ENCODE measurements at regions not wholly inside any gene's neighbourhood (a gene's known extent, or its start where the extent isn't known, plus 50 kb on each side); places are given as distances from the start of the nearest gene placed in this dataset.

- Histone ChIP-seq H3K4me2 (replicated peaks; ENCODE audit: extremely low read depth, low read length, poor library complexity, severe bottlenecking) (no peak overlapping the region), H3K4me1 (ENCODE audit: control insufficient read depth in 1 of 2, insufficient read depth in 2 of 2, low read length in 2 of 2) (no peaks in the 10 kb centered on the region), H3K79me2 (ENCODE audit: insufficient read depth, low read length) (no peaks in the 10 kb centered on the region), H3K9me3 (replicated peaks in 1 of 2; ENCODE audit: control insufficient read depth in 1 of 2, insufficient read depth in 1 of 2, low read length in 2 of 2) (no peaks in the 10 kb centered on the region), H3K27me3 (ENCODE audit: control insufficient read depth in 2 of 2, insufficient read depth in 2 of 2, low read length in 2 of 2) (no peaks in the 10 kb centered on the region), H2AFZ (ENCODE audit: insufficient read depth, low read depth, low read length, poor library complexity, severe bottlenecking) (no peak overlapping the region), H3K9ac (ENCODE audit: insufficient read depth, low read length, poor library complexity, severe bottlenecking) (no peak overlapping the region), H3K36me3 (replicated peaks in 1 of 2; ENCODE audit: control insufficient read depth in 1 of 2, insufficient read depth in 2 of 2, low read length in 2 of 2) (no peaks in the 10 kb centered on the region), H4K20me1 (ENCODE audit: insufficient read depth, low read length) (no peaks in the 10 kb centered on the region), H3K4me3 (replicated peaks in 1 of 3; ENCODE audit: low read depth in 2 of 3, low read length in 3 of 3) (no peak overlapping the region), H3K27ac (ENCODE audit: low read depth in 1 of 2, low read length in 2 of 2) (no peak overlapping the region)
- H3K9me3 Mint-ChIP-seq, result peaks cover 0 to 9% (median 1%) of the 10 kb centered on the region in 7 donors
- H3K27me3 Mint-ChIP-seq (ENCODE audit: low read depth in 3 of 3), result no peaks in the 10 kb centered on the region
- 100% methylated on average over 4 of the region's 4 CpGs for WGBS (ENCODE audit: insufficient coverage)
- H3K36me3 Mint-ChIP-seq, result no peaks in the 10 kb centered on the region
- intact Hi-C loops (cut with micrococcal nuclease), result no loop called here
- H3K4me1 Mint-ChIP-seq, result no peaks in the 10 kb centered on the region
- H3K4me3 Mint-ChIP-seq, result no peak overlapping the region
- no peak overlapping the region for H3K27ac Mint-ChIP-seq
- no peak for DNase-seq
- no peak for TF ChIP-seq CTCF (IDR thresholded peaks at IDR 0.05)
Observed at GRCh38 chr3:76631251-76631650, 408.6 kb upstream of the ROBO2 start.

GRCh38 chr3:76638006-76638405 lies 401.9 kb upstream of the ROBO2 start:
- no peaks in the 10 kb centered on the region for H3K27me3 Mint-ChIP-seq (ENCODE audit: low read depth in 3 of 3)
- no peaks in the 10 kb centered on the region for H4K20me1 ChIP-seq (ENCODE audit: insufficient read depth, low read length)
- H3K4me3 ChIP-seq (replicated peaks in 1 of 3; ENCODE audit: low read depth in 2 of 3, low read length in 3 of 3), result no peak overlapping the region
- no peak overlapping the region for H3K4me3 Mint-ChIP-seq
- no peak overlapping the region for H3K4me2 ChIP-seq (replicated peaks; ENCODE audit: extremely low read depth, low read length, poor library complexity, severe bottlenecking)
- no peaks in the 10 kb centered on the region for H3K27me3 ChIP-seq (ENCODE audit: control insufficient read depth in 2 of 2, insufficient read depth in 2 of 2, low read length in 2 of 2)
- peaks cover 0 to 5% (median 2%) of the 10 kb centered on the region in 7 donors for H3K9me3 Mint-ChIP-seq
- no peak overlapping the region for H2AFZ ChIP-seq (ENCODE audit: insufficient read depth, low read depth, low read length, poor library complexity, severe bottlenecking)
- H3K9ac ChIP-seq (ENCODE audit: insufficient read depth, low read length, poor library complexity, severe bottlenecking), result no peak overlapping the region
- H3K27ac Mint-ChIP-seq, result no peak overlapping the region
- no peaks in the 10 kb centered on the region for H3K4me1 Mint-ChIP-seq
- DNase-seq, result no peak
- no peaks in the 10 kb centered on the region for H3K79me2 ChIP-seq (ENCODE audit: insufficient read depth, low read length)
- no peak for TF ChIP-seq CTCF (IDR thresholded peaks at IDR 0.05)
- no peaks in the 10 kb centered on the region for H3K36me3 Mint-ChIP-seq
- no peak overlapping the region for H3K27ac ChIP-seq (ENCODE audit: low read depth in 1 of 2, low read length in 2 of 2)
- H3K9me3 ChIP-seq (replicated peaks in 1 of 2; ENCODE audit: control insufficient read depth in 1 of 2, insufficient read depth in 1 of 2, low read length in 2 of 2), result no peaks in the 10 kb centered on the region
- H3K36me3 ChIP-seq (replicated peaks in 1 of 2; ENCODE audit: control insufficient read depth in 1 of 2, insufficient read depth in 2 of 2, low read length in 2 of 2), result no peaks in the 10 kb centered on the region
- H3K4me1 ChIP-seq (ENCODE audit: control insufficient read depth in 1 of 2, insufficient read depth in 2 of 2, low read length in 2 of 2), result no peaks in the 10 kb centered on the region
- intact Hi-C loops (cut with micrococcal nuclease), result no loop called here
